ENCODE measurements at regions not wholly inside any gene's neighbourhood (a gene's known extent, or its start where the extent isn't known, plus 50 kb on each side); places are given as distances from the start of the nearest gene placed in this dataset.

DNA sequence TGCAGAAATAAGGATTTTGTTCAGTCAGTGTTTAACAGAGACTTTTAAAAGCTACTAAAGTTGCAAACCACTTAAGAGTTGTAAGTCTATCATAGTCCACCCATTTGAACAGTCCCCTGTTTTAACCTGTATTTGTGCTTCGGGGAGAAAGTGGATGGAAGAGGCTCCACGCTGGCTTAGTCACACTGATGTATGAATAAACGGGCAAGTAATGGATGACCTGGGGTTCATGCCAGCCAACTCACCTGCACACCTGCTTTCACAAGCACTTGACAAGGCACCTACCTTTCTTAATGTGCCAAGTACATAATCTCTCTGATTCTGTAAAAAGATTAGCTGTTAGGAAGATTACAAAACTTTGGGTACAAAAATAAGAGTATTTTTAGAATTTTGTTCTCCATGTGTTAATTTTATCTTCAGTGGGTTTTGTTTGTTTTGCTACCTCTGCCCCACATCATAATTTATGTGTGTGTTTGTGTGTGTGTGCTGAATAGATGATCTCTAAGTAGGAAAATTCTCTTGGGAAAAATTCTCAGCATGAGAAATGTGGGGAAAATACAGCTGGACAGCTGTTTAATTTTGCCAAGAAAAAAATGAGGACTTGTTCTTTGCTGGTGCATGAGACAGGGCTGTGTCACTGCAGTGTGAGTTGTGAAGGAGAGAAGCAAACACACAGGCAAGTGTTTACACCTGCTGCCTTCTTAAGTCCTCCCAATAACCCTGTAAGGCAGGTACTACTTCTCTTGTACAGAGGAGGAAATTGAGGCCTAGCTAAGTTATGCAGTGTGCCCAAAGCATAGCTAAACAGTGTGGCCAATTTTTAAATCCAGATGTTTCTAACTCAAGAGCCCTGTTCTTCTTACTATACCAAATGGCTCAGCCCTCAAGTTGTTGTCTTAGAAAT, 181.2 kb upstream of the IL12A start:
- Mint-ChIP-seq H3K36me3 (ENCODE audit: low read depth) (no peaks in the 10 kb centered on the region), H3K9me3 (peaks cover 1% of the 10 kb centered on the region), H3K4me1 (ENCODE audit: low read depth) (no peaks in the 10 kb centered on the region), H3K27ac (no peak overlapping the region), H3K27me3 (peaks cover 4% of the 10 kb centered on the region), H3K4me3 (no peak overlapping the region)
- intact Hi-C loops (cut with micrococcal nuclease): loop anchor here (10.0 kb wide), 1 partner anchor 963 kb away; no protein-coding TSS in a partner anchor
- TF ChIP-seq, protein P1, sequence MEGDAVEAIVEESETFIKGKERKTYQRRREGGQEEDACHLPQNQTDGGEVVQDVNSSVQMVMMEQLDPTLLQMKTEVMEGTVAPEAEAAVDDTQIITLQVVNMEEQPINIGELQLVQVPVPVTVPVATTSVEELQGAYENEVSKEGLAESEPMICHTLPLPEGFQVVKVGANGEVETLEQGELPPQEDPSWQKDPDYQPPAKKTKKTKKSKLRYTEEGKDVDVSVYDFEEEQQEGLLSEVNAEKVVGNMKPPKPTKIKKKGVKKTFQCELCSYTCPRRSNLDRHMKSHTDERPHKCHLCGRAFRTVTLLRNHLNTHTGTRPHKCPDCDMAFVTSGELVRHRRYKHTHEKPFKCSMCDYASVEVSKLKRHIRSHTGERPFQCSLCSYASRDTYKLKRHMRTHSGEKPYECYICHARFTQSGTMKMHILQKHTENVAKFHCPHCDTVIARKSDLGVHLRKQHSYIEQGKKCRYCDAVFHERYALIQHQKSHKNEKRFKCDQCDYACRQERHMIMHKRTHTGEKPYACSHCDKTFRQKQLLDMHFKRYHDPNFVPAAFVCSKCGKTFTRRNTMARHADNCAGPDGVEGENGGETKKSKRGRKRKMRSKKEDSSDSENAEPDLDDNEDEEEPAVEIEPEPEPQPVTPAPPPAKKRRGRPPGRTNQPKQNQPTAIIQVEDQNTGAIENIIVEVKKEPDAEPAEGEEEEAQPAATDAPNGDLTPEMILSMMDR (IDR thresholded peaks at IDR 0.05): no peak
- DNase-seq (no peak), ATAC-seq (no peak)
- POLR2A ChIA-PET: interaction anchor here (0.5 kb wide), 1 partner anchor 32 kb away, joined by 3 read pairs; no protein-coding TSS in a partner anchor
- CTCF ChIA-PET: interaction anchor here (0.7 to 4.8 kb wide), 2 partner anchors 21 to 542 kb away, joined by 3 to 29 read pairs; no protein-coding TSS in a partner anchor

- H3K9me3 Mint-ChIP-seq: peaks cover 1% of the 10 kb centered on the region
- H3K4me1 Mint-ChIP-seq (ENCODE audit: low read depth): no peaks in the 10 kb centered on the region
- TF ChIP-seq, protein P1 (IDR thresholded peaks at IDR 0.05): no peak
- DNase-seq: no peak
- H3K36me3 Mint-ChIP-seq (ENCODE audit: low read depth): no peaks in the 10 kb centered on the region
- H3K4me3 Mint-ChIP-seq: no peak overlapping the region
- ChIA-PET CTCF (interaction anchor here (1.2 to 2.4 kb wide), 2 partner anchors 10 to 15 kb away, joined by 5 to 8 read pairs; no protein-coding TSS in a partner anchor), POLR2A (no interaction called here)
- H3K27ac Mint-ChIP-seq: no peak overlapping the region
- no peaks in the 10 kb centered on the region for H3K27me3 Mint-ChIP-seq
- intact Hi-C loops (cut with micrococcal nuclease): no loop called here
- no peak for ATAC-seq
Observed at GRCh38 chr3:159813822-159814531, 174.7 kb upstream of the IL12A start.

GRCh38 chr3:159816512-159816911, 172.1 kb upstream of the IL12A start:
- ChIA-PET POLR2A (no interaction called here), CTCF (no interaction called here)
- Mint-ChIP-seq H3K27me3 (peaks cover 2% of the 10 kb centered on the region), H3K9me3 (no peaks in the 10 kb centered on the region), H3K27ac (no peak overlapping the region), H3K4me3 (no peak overlapping the region), H3K4me1 (ENCODE audit: low read depth) (no peaks in the 10 kb centered on the region), H3K36me3 (ENCODE audit: low read depth) (no peaks in the 10 kb centered on the region)
- ATAC-seq (no peak), DNase-seq (no peak)
- TF ChIP-seq, protein P1 (IDR thresholded peaks at IDR 0.05): no peak
- intact Hi-C loops (cut with micrococcal nuclease): no loop called here

GRCh38 chr3:159817126-159817525, 171.5 kb upstream of the IL12A start:
- Mint-ChIP-seq H3K4me3 (no peak overlapping the region), H3K36me3 (ENCODE audit: low read depth) (no peaks in the 10 kb centered on the region), H3K27me3 (peaks cover 3% of the 10 kb centered on the region), H3K27ac (no peak overlapping the region), H3K9me3 (no peaks in the 10 kb centered on the region), H3K4me1 (ENCODE audit: low read depth) (no peaks in the 10 kb centered on the region)
- CTCF ChIA-PET: interaction anchor here (1.2 to 1.4 kb wide), 3 partner anchors 11 to 12 kb away, joined by 3 to 6 read pairs (median 3); no protein-coding TSS in a partner anchor
- no peak for ATAC-seq
- POLR2A ChIA-PET: no interaction called here
- TF ChIP-seq, protein P1 (IDR thresholded peaks at IDR 0.05): no peak
- intact Hi-C loops (cut with micrococcal nuclease): no loop called here
- DNase-seq: no peak
